Fibroblast of villous mesenchyme (primary cell): ENCODE measurements at regions not wholly inside any gene's neighbourhood (a gene's known extent, or its start where the extent isn't known, plus 50 kb on each side); places are given as distances from the start of the nearest gene placed in this dataset.

Experiments used
- DNase-seq: peaks from one replicate; pipeline ENCODE4 v3.0.0-alpha.2; 2010; ENCODE audit warnings: low read depth
- H3K4me3 ChIP-seq: 2 replicates; pipeline ENCODE4 v1.5.1; 2011; ENCODE audit warnings: low read depth, mild to moderate bottlenecking, low read length
- TF ChIP-seq, protein P1 (sequence below): IDR thresholded peaks from 2 replicates; pipeline ENCODE4 v1.5.1; 2012; ENCODE audit warnings: low read depth, mild to moderate bottlenecking, low read length; ENCODE audit not compliant: insufficient read depth

DNA sequence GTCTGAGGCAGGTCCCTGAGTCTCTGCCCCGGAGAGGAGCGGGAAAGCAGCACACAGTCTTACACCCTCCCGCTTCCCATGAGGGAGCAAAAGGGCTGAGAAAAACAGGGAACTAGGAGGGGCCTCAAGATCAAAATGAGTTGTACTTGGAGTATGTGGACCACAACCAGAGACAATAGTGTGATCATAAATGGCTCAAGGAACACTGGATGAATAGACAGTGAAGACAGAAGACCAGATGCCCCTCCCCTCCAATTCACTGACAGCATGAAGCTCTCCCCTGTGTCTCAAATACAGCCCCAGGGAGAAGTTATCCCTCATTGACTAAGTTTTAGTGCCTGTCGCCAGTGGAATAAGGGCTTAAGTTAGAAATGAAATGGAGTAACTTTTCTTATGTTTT lies 191.0 kb downstream of the TFAP2A start:
- no peak for DNase-seq
- no peak overlapping the region for H3K4me3 ChIP-seq
- TF ChIP-seq, protein P1, sequence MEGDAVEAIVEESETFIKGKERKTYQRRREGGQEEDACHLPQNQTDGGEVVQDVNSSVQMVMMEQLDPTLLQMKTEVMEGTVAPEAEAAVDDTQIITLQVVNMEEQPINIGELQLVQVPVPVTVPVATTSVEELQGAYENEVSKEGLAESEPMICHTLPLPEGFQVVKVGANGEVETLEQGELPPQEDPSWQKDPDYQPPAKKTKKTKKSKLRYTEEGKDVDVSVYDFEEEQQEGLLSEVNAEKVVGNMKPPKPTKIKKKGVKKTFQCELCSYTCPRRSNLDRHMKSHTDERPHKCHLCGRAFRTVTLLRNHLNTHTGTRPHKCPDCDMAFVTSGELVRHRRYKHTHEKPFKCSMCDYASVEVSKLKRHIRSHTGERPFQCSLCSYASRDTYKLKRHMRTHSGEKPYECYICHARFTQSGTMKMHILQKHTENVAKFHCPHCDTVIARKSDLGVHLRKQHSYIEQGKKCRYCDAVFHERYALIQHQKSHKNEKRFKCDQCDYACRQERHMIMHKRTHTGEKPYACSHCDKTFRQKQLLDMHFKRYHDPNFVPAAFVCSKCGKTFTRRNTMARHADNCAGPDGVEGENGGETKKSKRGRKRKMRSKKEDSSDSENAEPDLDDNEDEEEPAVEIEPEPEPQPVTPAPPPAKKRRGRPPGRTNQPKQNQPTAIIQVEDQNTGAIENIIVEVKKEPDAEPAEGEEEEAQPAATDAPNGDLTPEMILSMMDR, result no peak

DNA sequence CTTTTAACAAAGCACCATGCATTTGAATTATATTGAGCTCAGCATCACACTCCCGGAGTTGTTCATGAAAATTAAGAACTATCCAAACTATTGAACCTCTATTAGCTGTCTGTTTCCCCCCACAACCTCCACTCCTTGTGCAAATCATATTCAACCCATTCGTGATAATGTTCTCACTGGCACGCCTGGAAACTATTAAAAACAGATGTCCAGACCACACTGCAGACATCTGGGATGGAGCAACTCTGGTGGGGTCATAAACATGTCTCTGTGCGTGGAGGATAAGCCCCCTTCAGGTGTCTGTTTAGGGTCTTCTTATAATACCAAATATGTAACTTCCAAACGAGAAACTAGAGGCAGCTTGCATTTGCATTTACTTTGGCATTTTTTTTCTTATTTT lies 193.7 kb downstream of the TFAP2A start:
- DNase-seq, result no peak
- TF ChIP-seq, protein P1, result no peak
- no peak overlapping the region for H3K4me3 ChIP-seq

DNA sequence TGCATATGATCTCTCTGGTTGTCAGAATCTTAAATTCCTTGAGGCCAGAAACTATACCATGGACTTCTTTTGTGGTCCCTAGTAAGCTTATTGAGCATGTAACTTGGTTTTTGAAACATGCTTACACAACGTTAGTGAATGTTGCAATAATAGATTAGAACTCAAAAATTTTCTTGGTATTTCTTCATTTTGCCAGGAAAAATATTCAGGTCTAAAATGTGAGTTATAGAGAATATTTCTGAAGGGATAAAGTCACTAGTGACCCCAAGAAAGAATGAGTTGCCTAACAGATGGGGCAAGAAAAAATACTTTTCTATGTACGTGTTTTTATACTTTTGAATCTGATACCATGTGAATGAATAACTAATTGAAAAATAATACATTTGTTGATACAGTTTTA lies 195.4 kb downstream of the TFAP2A start:
- TF ChIP-seq, protein P1, result no peak
- no peak for DNase-seq
- H3K4me3 ChIP-seq, result no peak overlapping the region

DNA sequence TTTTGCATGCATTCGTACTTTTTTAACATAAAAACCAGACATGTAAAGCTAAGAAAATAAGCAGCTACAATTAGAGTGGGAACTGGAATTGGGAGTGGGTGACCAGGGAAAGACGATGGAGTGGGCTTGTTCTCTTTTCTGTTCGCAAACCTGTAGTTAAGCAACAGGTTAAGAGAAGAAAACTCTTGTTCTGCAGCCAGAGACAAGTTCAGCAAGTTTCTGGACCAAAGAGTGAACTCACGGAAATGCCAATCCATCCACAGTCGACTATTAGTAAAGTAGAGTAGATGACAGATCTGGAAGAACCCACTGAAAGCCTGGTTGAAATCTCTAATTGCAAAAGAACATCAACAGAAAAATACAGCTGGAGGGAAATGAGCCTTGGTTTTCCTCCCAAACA lies 197.8 kb downstream of the TFAP2A start:
- TF ChIP-seq, protein P1, result no peak
- DNase-seq, result no peak
- H3K4me3 ChIP-seq, result no peak overlapping the region

DNA sequence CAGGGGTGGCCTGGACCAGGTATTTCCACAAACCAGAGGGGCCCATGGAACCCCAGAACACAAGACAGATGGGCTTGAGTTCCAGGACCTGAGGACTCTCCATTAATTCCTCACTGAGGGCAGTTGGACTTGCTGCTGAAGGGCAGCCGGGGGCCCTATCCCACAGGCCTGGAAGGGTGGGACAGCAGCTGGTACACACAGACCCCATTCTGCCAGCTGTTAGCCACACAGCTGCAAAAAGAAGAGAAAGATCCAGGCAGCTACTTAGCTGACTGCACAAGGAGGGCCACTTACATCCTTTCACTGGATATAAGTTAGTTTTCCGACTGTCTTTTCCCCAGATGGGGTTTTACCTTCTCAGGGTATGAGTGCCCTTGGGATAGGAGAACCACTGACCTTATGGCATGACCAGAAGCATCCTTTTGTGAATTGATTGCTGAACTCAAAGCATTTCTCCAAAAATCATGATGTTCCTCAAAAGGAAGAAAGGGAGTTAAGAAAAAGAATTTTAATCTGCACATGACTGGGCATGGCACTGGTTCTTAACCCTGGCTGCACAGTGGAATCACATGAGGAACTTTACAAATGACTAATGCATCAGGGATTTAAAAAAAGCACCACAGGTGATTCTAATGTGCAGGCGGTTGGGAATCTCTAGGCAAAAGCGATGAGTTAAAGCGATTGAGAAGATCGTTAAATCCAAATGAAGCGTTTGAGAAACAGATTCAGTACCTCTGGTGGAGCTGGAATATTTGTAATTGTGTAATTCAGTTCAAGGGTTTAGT lies 199.4 kb downstream of the TFAP2A start:
- no peak for DNase-seq
- H3K4me3 ChIP-seq, result no peak overlapping the region
- TF ChIP-seq, protein P1, result no peak

DNA sequence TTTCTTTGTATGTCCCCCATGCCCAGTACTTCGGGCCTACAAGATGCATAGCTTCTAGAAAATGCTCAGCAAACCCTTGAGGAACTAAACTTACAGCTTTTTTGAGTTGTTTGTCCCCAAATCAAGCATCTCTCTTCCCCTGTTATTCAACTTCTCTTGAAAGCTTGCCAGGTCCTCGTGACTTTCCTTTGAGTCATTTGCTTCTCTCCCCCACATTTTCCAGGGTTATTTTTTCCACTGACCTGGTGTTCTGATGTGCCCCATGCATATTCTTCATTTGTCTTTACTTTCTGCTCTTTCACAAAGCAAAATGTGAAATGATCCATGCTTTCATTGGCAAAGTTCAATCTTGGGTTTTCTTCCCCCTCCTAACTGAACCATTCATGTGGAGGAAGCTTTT lies 204.8 kb downstream of the TFAP2A start:
- TF ChIP-seq, protein P1, result no peak
- no peak for DNase-seq
- no peak overlapping the region for H3K4me3 ChIP-seq

DNA sequence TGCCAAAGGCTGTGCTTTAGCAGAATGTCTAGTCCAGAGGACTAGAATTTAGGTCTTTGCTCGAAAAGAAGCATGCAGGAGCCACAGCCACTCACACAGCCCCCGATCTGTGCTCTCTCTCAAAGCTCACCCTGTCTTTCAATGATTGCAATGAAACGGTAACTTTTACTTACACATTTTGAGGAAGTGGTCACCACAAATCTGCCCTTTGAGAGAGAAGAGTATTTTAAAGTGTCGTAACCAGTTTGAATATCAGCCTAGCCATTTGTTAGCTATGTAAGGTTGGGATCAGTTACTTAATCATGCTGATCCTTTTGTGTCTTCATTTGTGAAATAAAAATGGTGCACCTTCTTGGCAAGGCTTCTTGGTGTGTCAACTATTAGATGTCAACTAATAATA lies 209.0 kb downstream of the TFAP2A start:
- no peak overlapping the region for H3K4me3 ChIP-seq
- no peak for DNase-seq
- TF ChIP-seq, protein P1, result no peak
